HepG2 (cell line): ENCODE measurements at regions not wholly inside any gene's neighbourhood (a gene's known extent, or its start where the extent isn't known, plus 50 kb on each side); places are given as distances from the start of the nearest gene placed in this dataset.

ENCODE experiments used
- HES4 ChIP-seq: sonication (generic); formaldehyde crosslinking; IDR thresholded peaks from 2 replicates; pipeline ENCODE4 v1.9.0; 2021; ENCODE audit warnings: mild to moderate bottlenecking, missing genetic modification reagents, borderline replicate concordance
- SMARCC2 ChIP-seq: fragments of 450-650 bp; IDR thresholded peaks from 2 replicates; pipeline ENCODE4 v1.6.1; 2017; ENCODE audit warnings: antibody characterized with exemption, mild to moderate bottlenecking
- ZBTB43 ChIP-seq: sonication (generic); formaldehyde crosslinking; conservative IDR thresholded peaks from 2 replicates; pipeline ENCODE4 v1.4.0; 2020; ENCODE audit warnings: missing genetic modification reagents
- TF ChIP-seq, protein P1 (sequence below): sonication (generic); formaldehyde crosslinking; IDR thresholded peaks from 2 replicates; pipeline ENCODE4 v1.8.1; 2023; ENCODE audit warnings: mild to moderate bottlenecking, inconsistent platforms, moderate library complexity, missing genetic modification reagents, borderline replicate concordance

DNA sequence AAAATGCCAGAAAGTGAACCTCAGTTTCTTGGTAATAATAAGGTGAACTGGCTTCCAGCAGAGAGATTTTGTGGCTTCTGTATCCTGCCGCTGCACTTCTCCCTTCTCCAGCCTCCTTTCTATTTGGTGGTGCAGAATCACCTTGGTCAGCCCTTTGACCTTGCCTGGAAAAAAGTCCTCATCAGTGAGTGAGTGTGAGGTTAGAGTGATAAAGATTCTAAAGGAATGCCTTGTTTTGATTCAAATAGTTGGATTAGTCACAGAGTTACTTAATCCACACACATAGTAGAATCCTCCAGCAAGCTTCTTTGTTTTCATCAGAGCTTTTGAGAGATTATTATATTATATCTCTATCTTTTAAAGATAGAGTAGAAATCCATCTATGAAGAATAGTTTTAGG lies 140.9 kb downstream of the KCNRG start:
- TF ChIP-seq HES4 (no peak), ZBTB43 (CRISPR knock-in tag) (no peak), SMARCC2 (no peak)
- TF ChIP-seq, protein P1, sequence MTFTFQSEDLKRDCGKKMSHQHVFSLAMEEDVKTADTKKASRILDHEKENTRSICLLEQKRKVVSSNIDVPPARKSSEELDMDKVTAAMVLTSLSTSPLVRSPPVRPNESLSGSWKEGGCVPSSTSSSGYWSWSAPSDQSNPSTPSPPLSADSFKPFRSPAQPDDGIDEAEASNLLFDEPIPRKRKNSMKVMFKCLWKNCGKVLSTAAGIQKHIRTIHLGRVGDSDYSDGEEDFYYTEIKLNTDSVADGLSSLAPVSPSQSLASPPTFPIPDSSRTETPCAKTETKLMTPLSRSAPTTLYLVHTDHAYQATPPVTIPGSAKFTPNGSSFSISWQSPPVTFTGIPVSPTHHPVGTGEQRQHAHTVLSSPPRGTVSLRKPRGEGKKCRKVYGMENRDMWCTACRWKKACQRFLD (CRISPR knock-in tag), result no peak
